Gastroesophageal sphincter (tissue), 3 donors: ENCODE measurements at regions not wholly inside any gene's neighbourhood (a gene's known extent, or its start where the extent isn't known, plus 50 kb on each side); places are given as distances from the start of the nearest gene placed in this dataset.

Source experiments
- POLR2A ChIP-seq, 2 donors: fragments of 450-650 bp; IDR thresholded peaks; one replicate each; pipeline ENCODE4 v1.6.1; 2017; ENCODE audit warnings: antibody characterized with exemption in 2 of 2, mild to moderate bottlenecking in 2 of 2, moderate library complexity in 1 of 2
- TF ChIP-seq, protein P1 (sequence below), 4 experiments: fragments of 200-600 bp in 2 of 4; fragments of 450-650 bp in 2 of 4; sonication (generic) in 1 of 4; IDR thresholded peaks; one replicate each; pipeline ENCODE4 v1.5.1; 2017 to 2019; ENCODE audit warnings: antibody characterized with exemption in 4 of 4, mild to moderate bottlenecking in 2 of 4, moderate library complexity in 2 of 4

DNA sequence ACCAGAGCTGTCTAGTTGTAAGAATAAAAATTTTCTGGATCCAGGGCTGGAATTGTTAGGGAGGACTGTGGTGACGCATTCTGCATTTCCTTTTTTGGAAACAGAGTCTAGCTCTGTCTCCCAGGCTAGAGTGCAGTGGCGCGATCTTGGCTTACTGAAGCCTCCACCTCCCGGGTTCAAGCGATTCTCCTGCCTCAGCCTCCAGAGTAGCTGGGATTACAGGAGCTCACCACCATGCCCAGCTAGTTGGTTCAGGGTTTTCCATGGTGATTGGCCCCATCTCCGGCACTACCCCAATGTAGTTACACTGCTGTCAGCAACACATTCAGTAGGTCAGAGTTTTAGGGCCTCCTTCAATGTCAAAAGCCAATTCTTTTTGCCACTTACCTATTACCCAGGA lies 58.6 kb upstream of the RNF152 start:
- no peak for TF ChIP-seq POLR2A (IDR thresholded peaks at IDR 0.05)
- TF ChIP-seq, protein P1, sequence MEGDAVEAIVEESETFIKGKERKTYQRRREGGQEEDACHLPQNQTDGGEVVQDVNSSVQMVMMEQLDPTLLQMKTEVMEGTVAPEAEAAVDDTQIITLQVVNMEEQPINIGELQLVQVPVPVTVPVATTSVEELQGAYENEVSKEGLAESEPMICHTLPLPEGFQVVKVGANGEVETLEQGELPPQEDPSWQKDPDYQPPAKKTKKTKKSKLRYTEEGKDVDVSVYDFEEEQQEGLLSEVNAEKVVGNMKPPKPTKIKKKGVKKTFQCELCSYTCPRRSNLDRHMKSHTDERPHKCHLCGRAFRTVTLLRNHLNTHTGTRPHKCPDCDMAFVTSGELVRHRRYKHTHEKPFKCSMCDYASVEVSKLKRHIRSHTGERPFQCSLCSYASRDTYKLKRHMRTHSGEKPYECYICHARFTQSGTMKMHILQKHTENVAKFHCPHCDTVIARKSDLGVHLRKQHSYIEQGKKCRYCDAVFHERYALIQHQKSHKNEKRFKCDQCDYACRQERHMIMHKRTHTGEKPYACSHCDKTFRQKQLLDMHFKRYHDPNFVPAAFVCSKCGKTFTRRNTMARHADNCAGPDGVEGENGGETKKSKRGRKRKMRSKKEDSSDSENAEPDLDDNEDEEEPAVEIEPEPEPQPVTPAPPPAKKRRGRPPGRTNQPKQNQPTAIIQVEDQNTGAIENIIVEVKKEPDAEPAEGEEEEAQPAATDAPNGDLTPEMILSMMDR (IDR thresholded peaks at IDR 0.05) = no peak
